Muscle of leg (tissue), 3 donors: ENCODE measurements at regions not wholly inside any gene's neighbourhood (a gene's known extent, or its start where the extent isn't known, plus 50 kb on each side); places are given as distances from the start of the nearest gene placed in this dataset.

Experiments used
- DNase-seq: peaks from one replicate; pipeline ENCODE4 v3.0.0; 2013
- H3K27ac ChIP-seq: one replicate; pipeline ENCODE4 v1.5.1; 2013; ENCODE audit warnings: mild to moderate bottlenecking, low read length, control low read depth
- H3K27me3 ChIP-seq: one replicate; pipeline ENCODE4 v1.6.1; 2013; ENCODE audit warnings: low read length; ENCODE audit not compliant: control insufficient read depth, insufficient read depth
- H3K36me3 ChIP-seq: one replicate; pipeline ENCODE4 v1.6.1; 2013; ENCODE audit warnings: low read length; ENCODE audit not compliant: control insufficient read depth, insufficient read depth
- H3K4me1 ChIP-seq: one replicate; pipeline ENCODE4 v1.6.1; 2013; ENCODE audit warnings: low read length; ENCODE audit not compliant: control insufficient read depth, insufficient read depth
- H3K4me3 ChIP-seq: one replicate; pipeline ENCODE4 v1.5.1; 2013; ENCODE audit warnings: low read length, control low read depth
- H3K9me3 ChIP-seq: replicated peaks from 2 replicates; pipeline ENCODE4 v1.6.1; 2013; ENCODE audit warnings: low read depth, low read length; ENCODE audit not compliant: control insufficient read depth
- WGBS: methylation state at CpG from one replicate; pipeline ENCODE4 v1.1.5; 2013; ENCODE audit warnings: missing lambda C conversion rate; ENCODE audit not compliant: insufficient coverage; 5-methylcytosine and 5-hydroxymethylcytosine counted together

- no peak for DNase-seq
- H3K4me3 ChIP-seq: no peak overlapping the region
- H3K9me3 ChIP-seq: no peaks in the 10 kb centered on the region
- no peak overlapping the region for H3K27ac ChIP-seq
- no peaks in the 10 kb centered on the region for H3K36me3 ChIP-seq
- peaks cover 2% of the 10 kb centered on the region for H3K27me3 ChIP-seq
- WGBS: 100% methylated on average over 1 of the region's 2 CpGs
- no peaks in the 10 kb centered on the region for H3K4me1 ChIP-seq
Observed at GRCh38 chr11:112396076-112396475, 135.4 kb upstream of the PLET1 start.

- Histone ChIP-seq H3K4me1 (no peaks in the 10 kb centered on the region), H3K4me3 (no peak overlapping the region), H3K9me3 (no peaks in the 10 kb centered on the region), H3K27me3 (no peaks in the 10 kb centered on the region), H3K27ac (no peak overlapping the region), H3K36me3 (no peaks in the 10 kb centered on the region)
- 0% methylated on average over 1 of the region's 9 CpGs for WGBS
- no peak for DNase-seq
Observed at GRCh38 chr11:112398798-112399478, 138.3 kb upstream of the PLET1 start.

GRCh38 chr11:112400476-112401014, 139.9 kb upstream of the PLET1 start:
- no peak overlapping the region for H3K4me3 ChIP-seq
- H3K36me3 ChIP-seq: no peaks in the 10 kb centered on the region
- no peaks in the 10 kb centered on the region for H3K9me3 ChIP-seq
- H3K27me3 ChIP-seq: no peaks in the 10 kb centered on the region
- no peaks in the 10 kb centered on the region for H3K4me1 ChIP-seq
- 30% methylated on average over 2 of the region's 7 CpGs for WGBS
- no peak overlapping the region for H3K27ac ChIP-seq
- DNase-seq: peak; percentile 7

GRCh38 chr11:112401036-112401769, 140.5 kb upstream of the PLET1 start:
- Histone ChIP-seq H3K27ac (no peak overlapping the region), H3K4me3 (no peak overlapping the region), H3K36me3 (no peaks in the 10 kb centered on the region), H3K9me3 (no peaks in the 10 kb centered on the region), H3K27me3 (no peaks in the 10 kb centered on the region), H3K4me1 (no peaks in the 10 kb centered on the region)
- DNase-seq: no peak
- WGBS: 100% methylated on average over 1 of the region's 7 CpGs

GRCh38 chr11:112403432-112403831, 142.8 kb upstream of the PLET1 start:
- no peak for DNase-seq
- H3K36me3 ChIP-seq: no peaks in the 10 kb centered on the region
- H3K4me3 ChIP-seq: no peak overlapping the region
- H3K4me1 ChIP-seq: no peaks in the 10 kb centered on the region
- 70% methylated on average over 2 of the region's 5 CpGs for WGBS
- no peak overlapping the region for H3K27ac ChIP-seq
- H3K27me3 ChIP-seq: peaks cover 5% of the 10 kb centered on the region
- no peaks in the 10 kb centered on the region for H3K9me3 ChIP-seq

- no peak overlapping the region for H3K27ac ChIP-seq
- H3K9me3 ChIP-seq: no peaks in the 10 kb centered on the region
- H3K27me3 ChIP-seq: peaks cover 7% of the 10 kb centered on the region
- H3K4me3 ChIP-seq: no peak overlapping the region
- no peaks in the 10 kb centered on the region for H3K36me3 ChIP-seq
- WGBS: 44% methylated on average over 1 of the region's 1 CpG
- DNase-seq: no peak
- no peaks in the 10 kb centered on the region for H3K4me1 ChIP-seq
Observed at GRCh38 chr11:112404112-112404511, 143.5 kb upstream of the PLET1 start.

GRCh38 chr11:112408517-112408916, 147.9 kb upstream of the PLET1 start:
- Histone ChIP-seq H3K27me3 (peaks cover 9% of the 10 kb centered on the region), H3K4me1 (no peaks in the 10 kb centered on the region), H3K9me3 (no peaks in the 10 kb centered on the region), H3K27ac (no peak overlapping the region), H3K36me3 (no peaks in the 10 kb centered on the region), H3K4me3 (no peak overlapping the region)
- no peak for DNase-seq
- WGBS: no CpG with 5 or more reads among the region's 7 CpGs

- peaks cover 2% of the 10 kb centered on the region for H3K9me3 ChIP-seq
- peaks cover 9% of the 10 kb centered on the region for H3K27me3 ChIP-seq
- DNase-seq: no peak
- whole genome bisulfite sequencing: 43% methylated on average over 3 of the region's 6 CpGs
- H3K4me3 ChIP-seq: no peak overlapping the region
- H3K27ac ChIP-seq: no peak overlapping the region
- H3K36me3 ChIP-seq: no peaks in the 10 kb centered on the region
- no peaks in the 10 kb centered on the region for H3K4me1 ChIP-seq
Observed at GRCh38 chr11:112410325-112410724, 149.7 kb upstream of the PLET1 start.

GRCh38 chr11:112412383-112412782, 151.7 kb upstream of the PLET1 start:
- Histone ChIP-seq H3K36me3 (no peaks in the 10 kb centered on the region), H3K4me1 (no peaks in the 10 kb centered on the region), H3K27me3 (peaks cover 9% of the 10 kb centered on the region), H3K4me3 (no peak overlapping the region), H3K27ac (no peak overlapping the region), H3K9me3 (peaks cover 2% of the 10 kb centered on the region)
- WGBS: 63% methylated on average over 2 of the region's 4 CpGs
- DNase-seq: no peak

- WGBS: no CpG with 5 or more reads among the region's 3 CpGs
- Histone ChIP-seq H3K27me3 (no peaks in the 10 kb centered on the region), H3K4me3 (no peak overlapping the region), H3K27ac (no peak overlapping the region), H3K36me3 (no peaks in the 10 kb centered on the region), H3K4me1 (no peaks in the 10 kb centered on the region), H3K9me3 (peaks cover 2% of the 10 kb centered on the region)
- DNase-seq: no peak
Observed at GRCh38 chr11:112417339-112417738, 156.7 kb upstream of the PLET1 start.
